Right lobe of liver (tissue), 6 donors: ENCODE measurements at regions not wholly inside any gene's neighbourhood (a gene's known extent, or its start where the extent isn't known, plus 50 kb on each side); places are given as distances from the start of the nearest gene placed in this dataset.

Experiments used
- ATAC-seq, 4 donors: fragments of 200-7000 bp; cut with Tn5 transposase; one replicate each; pipeline ENCODE4 v1.9.1; 2020; ENCODE audit warnings: mild to moderate bottlenecking in 4 of 4, moderate library complexity in 4 of 4
- DNase-seq, 3 donors: peaks; one replicate each; pipeline ENCODE4 v3.0.0-alpha.2; 2020
- H3K27ac ChIP-seq, 3 donors: fragments of 200-600 bp; one replicate each; pipeline ENCODE4 v1.8.0; 2022
- H3K27me3 ChIP-seq, 2 donors: fragments of 200-600 bp; one replicate each; pipeline ENCODE4 v1.8.0; 2022
- H3K36me3 ChIP-seq, 4 donors: fragments of 200-600 bp; sonication (generic) in 1 of 4; one replicate each; pipeline versions ENCODE4 v1.5.1 to v1.8.0; 2017 to 2022; ENCODE audit warnings: control low read depth in 1 of 4
- H3K4me1 ChIP-seq, 4 donors: fragments of 200-600 bp; sonication (generic) in 1 of 4; one replicate each; pipeline versions ENCODE4 v1.5.1 to v1.8.0; 2017 to 2022; ENCODE audit warnings: control low read depth in 1 of 4
- H3K4me3 ChIP-seq, 3 donors: fragments of 200-600 bp; one replicate each; pipeline ENCODE4 v1.8.0; 2022
- H3K9me3 ChIP-seq, 4 donors: fragments of 200-600 bp; sonication (generic) in 1 of 4; one replicate each; pipeline versions ENCODE4 v1.5.1 to v1.8.0; 2017 to 2022; ENCODE audit warnings: control low read depth in 1 of 4
- POLR2A ChIP-seq: fragments of 450-650 bp; IDR thresholded peaks from one replicate; pipeline ENCODE4 v1.6.1; 2017; ENCODE audit warnings: antibody characterized with exemption, mild to moderate bottlenecking
- WGBS: methylation state at CpG from one replicate; pipeline ENCODE4 v1.1.6; 2018; ENCODE audit warnings: low coverage, low lambda C conversion rate; ENCODE audit not compliant: insufficient coverage; ENCODE audit errors: missing lambda C conversion rate; 5-methylcytosine and 5-hydroxymethylcytosine counted together
- intact Hi-C, 2 donors: fragments of 100-400 bp; cut with DNase I; formaldehyde crosslinking; loops; one replicate each; pipeline versions ENCODE4 v1.11.2 to v1.14.1; 2022
- TF ChIP-seq, protein P1 (sequence below), 4 donors: fragments of 200-600 bp in 3 of 4; fragments of 450-650 bp in 1 of 4; IDR thresholded peaks; one replicate each; pipeline versions ENCODE4 v1.5.1 to v1.8.0; 2016 to 2022; ENCODE audit warnings: antibody characterized with exemption in 4 of 4, mild to moderate bottlenecking in 2 of 4
- donor health status: DM: no; HTN: yes; CAD: no.
- donor health status: DM: no; HTN: no; CAD: no.
- donor health status: DM: no; HTN: no; CAD: no.
- donor health status: DM: no; HTN: yes; CAD: no.
- donor health status: DM: no; HTN: yes; CAD: no.

DNA sequence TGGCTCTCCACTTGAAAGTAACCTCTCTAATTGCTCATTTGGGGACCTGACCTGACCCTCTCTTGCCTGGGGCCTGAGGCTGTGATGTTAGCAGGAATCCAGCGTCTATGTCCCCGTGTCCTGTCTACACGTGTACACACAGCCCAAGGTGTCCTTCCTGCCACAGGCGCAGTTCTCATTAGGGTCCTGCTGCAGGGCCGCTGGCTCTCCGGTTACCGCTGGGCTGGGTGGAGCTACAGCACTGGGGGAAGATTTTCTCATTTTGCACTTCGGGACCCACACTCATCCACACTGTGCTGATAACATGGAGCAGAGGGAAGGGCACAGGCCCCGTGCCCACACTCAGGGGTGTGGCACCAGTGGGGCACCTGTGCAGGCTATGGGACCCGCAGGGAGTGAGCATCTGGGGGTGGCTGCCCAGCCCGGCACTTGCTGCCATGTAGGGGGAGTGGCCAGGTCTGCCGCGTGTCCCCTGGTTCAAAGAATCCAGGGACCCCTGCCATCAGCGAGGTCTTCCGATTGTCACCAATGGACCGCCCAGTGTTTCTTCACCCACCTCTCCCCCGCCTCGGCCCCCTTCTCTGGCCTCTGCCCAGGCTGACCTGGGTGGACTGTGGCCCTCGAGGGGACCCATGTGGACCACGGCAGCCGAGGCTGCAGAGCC is 98.7 kb upstream of the SFSWAP start:
- TF ChIP-seq POLR2A, result no peak
- TF ChIP-seq, protein P1, sequence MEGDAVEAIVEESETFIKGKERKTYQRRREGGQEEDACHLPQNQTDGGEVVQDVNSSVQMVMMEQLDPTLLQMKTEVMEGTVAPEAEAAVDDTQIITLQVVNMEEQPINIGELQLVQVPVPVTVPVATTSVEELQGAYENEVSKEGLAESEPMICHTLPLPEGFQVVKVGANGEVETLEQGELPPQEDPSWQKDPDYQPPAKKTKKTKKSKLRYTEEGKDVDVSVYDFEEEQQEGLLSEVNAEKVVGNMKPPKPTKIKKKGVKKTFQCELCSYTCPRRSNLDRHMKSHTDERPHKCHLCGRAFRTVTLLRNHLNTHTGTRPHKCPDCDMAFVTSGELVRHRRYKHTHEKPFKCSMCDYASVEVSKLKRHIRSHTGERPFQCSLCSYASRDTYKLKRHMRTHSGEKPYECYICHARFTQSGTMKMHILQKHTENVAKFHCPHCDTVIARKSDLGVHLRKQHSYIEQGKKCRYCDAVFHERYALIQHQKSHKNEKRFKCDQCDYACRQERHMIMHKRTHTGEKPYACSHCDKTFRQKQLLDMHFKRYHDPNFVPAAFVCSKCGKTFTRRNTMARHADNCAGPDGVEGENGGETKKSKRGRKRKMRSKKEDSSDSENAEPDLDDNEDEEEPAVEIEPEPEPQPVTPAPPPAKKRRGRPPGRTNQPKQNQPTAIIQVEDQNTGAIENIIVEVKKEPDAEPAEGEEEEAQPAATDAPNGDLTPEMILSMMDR (IDR thresholded peaks at IDR 0.05), result no peak
- DNase-seq, result no peak
- H3K4me1 ChIP-seq, result no peaks in the 10 kb centered on the region
- 47% methylated on average over 3 of the region's 21 CpGs for WGBS
- H3K36me3 ChIP-seq, result no peaks in the 10 kb centered on the region
- H3K4me3 ChIP-seq, result no peak overlapping the region
- no peak overlapping the region for H3K27ac ChIP-seq
- ATAC-seq, result no peak
- H3K27me3 ChIP-seq, result no peaks in the 10 kb centered on the region
- no peaks in the 10 kb centered on the region for H3K9me3 ChIP-seq
- intact Hi-C loops, result no loop called here

- ATAC-seq (no peak), DNase-seq (no peak)
- intact Hi-C loops, result no loop called here
- Histone ChIP-seq H3K4me3 (no peak overlapping the region), H3K4me1 (no peaks in the 10 kb centered on the region), H3K36me3 (no peaks in the 10 kb centered on the region), H3K27me3 (no peaks in the 10 kb centered on the region), H3K27ac (no peak overlapping the region), H3K9me3 (no peaks in the 10 kb centered on the region)
- WGBS, result 72% methylated on average over 3 of the region's 11 CpGs
- TF ChIP-seq, protein P1 (IDR thresholded peaks at IDR 0.05), result no peak
- TF ChIP-seq POLR2A, result no peak
Measured at GRCh38 chr12:131613186-131613585, 97.7 kb upstream of the SFSWAP start.

- TF ChIP-seq POLR2A, result no peak
- TF ChIP-seq, protein P1 (IDR thresholded peaks at IDR 0.05), result no peak
- ATAC-seq (no peak), DNase-seq (no peak)
- no peaks in the 10 kb centered on the region for H3K36me3 ChIP-seq
- no peak overlapping the region for H3K27ac ChIP-seq
- intact Hi-C loops, result no loop called here
- no peaks in the 10 kb centered on the region for H3K9me3 ChIP-seq
- no peak overlapping the region for H3K4me3 ChIP-seq
- H3K4me1 ChIP-seq, result no peaks in the 10 kb centered on the region
- no peaks in the 10 kb centered on the region for H3K27me3 ChIP-seq
- whole genome bisulfite sequencing, result 81% methylated on average over 7 of the region's 13 CpGs
Measured at GRCh38 chr12:131613678-131614077, 97.2 kb upstream of the SFSWAP start.

- H3K27ac ChIP-seq, result no peak overlapping the region
- H3K9me3 ChIP-seq, result no peaks in the 10 kb centered on the region
- ATAC-seq (no peak), DNase-seq (no peak)
- TF ChIP-seq, protein P1 (IDR thresholded peaks at IDR 0.05), result no peak
- H3K4me1 ChIP-seq, result no peaks in the 10 kb centered on the region
- intact Hi-C loops, result no loop called here
- H3K27me3 ChIP-seq, result no peaks in the 10 kb centered on the region
- no peak overlapping the region for H3K4me3 ChIP-seq
- 41% methylated on average over 6 of the region's 6 CpGs for WGBS
- H3K36me3 ChIP-seq, result no peaks in the 10 kb centered on the region
Measured at GRCh38 chr12:131615326-131616042, 95.4 kb upstream of the SFSWAP start.
